Femur (tissue), 1 donor: ENCODE measurements at regions not wholly inside any gene's neighbourhood (a gene's known extent, or its start where the extent isn't known, plus 50 kb on each side); places are given as distances from the start of the nearest gene placed in this dataset.

Experiments
- DNase-seq: peaks from one replicate; pipeline ENCODE4 v3.0.0-alpha.2; 2017

GRCh38 chr9:86756576-86757381, 190.5 kb downstream of the GAS1 start:
- DNase-seq: no peak

DNA sequence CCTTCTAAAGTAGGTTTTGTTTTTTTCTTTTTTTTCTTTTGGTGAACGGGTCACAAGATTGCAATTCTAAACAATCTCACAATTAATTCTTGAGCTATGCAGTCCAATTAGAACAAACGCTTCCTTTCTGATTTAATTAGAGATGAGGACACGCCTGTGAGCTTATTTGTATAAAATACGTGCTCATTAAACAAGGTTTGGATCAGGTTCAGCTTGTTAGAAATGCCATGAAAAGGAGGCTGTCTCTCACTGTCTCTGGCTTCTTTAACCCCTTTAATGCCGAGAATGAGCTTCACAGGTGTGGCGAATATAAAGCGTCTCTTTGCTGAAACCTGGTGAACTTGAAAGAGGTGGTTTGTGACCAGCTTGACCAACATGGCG, 191.8 kb downstream of the GAS1 start:
- DNase-seq: no peak

DNA sequence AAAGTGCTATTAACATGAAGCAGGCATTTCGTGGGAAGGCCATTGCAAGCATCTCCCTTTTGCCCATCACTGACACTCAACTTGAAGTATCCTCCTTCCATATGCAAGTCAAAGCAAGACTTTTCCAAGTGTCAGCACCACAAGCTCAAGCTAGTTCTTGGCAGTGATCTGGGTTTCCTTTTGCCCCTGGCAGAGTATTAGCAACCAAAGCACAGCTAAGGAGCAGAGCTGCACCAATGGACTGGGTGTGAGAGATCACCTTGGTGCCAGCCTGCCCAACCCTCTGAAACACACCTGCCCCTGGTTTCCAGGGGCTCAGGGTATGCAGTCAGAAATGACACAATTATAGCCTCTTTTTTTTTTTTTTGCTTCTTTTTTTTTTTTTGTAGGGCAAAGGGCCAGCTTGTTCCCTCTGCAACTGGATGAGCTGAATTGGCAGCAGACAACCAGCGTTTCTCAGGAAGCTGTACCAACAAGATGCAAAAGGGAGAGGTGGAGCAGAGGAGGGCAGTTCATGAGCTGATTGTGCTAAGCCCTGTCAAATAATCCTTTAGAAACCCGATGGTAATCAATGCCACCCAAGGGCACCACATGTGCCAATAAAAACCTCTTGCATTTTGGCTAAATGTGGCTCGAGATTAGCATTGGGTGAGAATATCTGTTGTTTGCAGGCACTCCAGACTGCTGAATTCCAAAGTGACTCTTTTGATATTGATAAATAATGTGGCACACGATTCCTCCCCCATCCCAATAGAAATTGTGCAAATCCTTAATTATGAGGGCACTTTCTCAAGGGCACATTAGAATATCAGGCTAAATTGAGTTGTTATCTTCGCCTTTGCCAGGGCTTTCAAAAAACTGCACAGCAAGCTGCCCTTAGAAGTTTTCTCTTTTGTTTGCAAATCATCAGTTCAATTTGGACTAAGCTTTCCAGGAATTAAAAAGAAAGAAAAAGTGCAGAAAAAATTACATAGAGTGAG, 192.4 kb downstream of the GAS1 start:
- no peak for DNase-seq

- no peak for DNase-seq
These were observed 193.5 kb downstream of the GAS1 start for GRCh38 chr9:86753836-86754235.

- no peak for DNase-seq
These were observed 194.6 kb downstream of the GAS1 start for GRCh38 chr9:86752733-86753132.

GRCh38 chr9:86751956-86752355, 195.3 kb downstream of the GAS1 start:
- DNase-seq: no peak

- DNase-seq: peak; percentile 28
These were observed 196.1 kb downstream of the GAS1 start for GRCh38 chr9:86751207-86751606.

- DNase-seq: peak; percentile 68
These were observed 197.4 kb downstream of the GAS1 start for GRCh38 chr9:86749894-86750255.

- DNase-seq: no peak
These were observed 198.0 kb downstream of the GAS1 start for GRCh38 chr9:86749161-86749893.

DNA sequence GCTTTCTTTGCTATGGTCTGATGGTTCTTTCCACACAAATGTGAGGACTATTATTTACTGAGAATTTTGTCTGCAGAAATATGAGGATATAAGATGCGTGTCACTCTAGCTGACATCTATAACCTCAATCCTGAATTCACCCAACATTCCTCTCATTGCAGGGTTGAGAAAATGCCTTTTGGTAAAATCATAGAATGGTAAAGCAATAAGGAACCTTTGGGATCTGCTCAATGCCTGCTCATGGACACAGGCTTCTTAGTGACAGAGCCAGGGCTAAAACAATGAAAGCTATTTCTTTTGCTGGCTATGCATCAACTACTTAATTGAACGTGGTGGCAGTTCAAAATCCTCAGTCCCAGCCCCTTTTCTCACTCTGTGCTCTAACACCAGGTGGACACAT, 199.6 kb downstream of the GAS1 start:
- no peak for DNase-seq

DNA sequence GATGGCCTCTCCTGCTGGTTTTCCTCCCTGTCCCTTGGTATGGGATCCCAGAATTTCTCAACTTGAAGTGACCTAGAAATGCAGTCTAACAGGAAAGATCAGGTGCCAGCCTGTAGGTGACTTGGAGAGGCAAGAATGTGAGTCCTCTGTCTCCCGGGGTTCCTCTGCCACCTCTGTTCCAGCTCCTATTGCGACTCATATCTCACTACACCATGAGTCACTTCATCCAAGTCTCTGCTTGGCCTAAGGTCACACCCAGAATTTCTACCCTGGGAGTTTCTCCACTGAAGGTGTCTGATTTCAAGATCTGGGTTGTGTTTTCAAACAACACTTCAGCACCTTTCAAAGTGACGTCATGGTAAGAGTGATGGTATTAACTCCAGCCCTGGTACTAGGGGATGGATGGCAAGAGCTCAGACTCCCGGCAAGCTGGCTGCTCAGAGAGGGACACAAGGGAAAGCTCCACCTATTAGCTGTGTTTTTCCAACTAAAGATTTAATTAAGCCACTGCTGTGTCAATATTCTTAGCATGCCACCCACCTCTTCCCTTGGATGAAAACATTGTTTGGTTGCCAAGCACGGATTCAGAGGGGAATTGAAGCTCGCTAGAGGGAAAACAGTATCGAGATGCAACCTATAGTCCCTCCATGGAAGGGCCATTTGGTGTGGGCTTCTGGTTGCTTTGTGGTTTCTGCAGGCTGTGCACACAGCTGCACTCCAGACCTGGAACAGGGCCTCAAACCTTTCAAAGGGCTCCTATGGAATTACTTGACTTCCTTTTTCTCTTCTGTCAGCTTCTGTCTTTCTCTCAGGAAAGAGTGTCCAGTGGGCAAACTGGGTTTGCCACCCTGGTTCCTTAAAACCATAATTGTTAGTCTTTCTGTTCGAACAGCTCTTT, 205.7 kb downstream of the GAS1 start:
- no peak for DNase-seq

- DNase-seq: no peak
These were observed 211.4 kb downstream of the GAS1 start for GRCh38 chr9:86735772-86736458.

DNA sequence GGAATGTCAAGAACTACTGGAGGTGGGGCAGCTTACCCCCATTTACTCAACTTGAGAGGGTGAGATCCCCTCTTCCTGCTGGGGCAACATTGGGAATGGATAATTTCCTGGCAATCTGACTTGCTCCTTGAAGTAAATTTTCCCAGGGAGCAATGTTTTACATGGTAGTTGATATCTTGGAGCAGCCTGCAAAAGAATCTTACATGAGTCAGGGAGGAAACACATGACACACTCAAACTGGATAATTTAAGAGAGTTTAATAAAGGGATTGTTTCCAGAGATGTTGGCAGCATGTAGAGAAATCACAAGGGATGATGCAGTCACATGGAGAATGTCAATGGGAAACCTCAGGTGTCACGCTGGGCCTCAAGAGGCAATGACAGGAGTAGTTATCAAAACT, 212.5 kb downstream of the GAS1 start:
- DNase-seq: no peak

DNA sequence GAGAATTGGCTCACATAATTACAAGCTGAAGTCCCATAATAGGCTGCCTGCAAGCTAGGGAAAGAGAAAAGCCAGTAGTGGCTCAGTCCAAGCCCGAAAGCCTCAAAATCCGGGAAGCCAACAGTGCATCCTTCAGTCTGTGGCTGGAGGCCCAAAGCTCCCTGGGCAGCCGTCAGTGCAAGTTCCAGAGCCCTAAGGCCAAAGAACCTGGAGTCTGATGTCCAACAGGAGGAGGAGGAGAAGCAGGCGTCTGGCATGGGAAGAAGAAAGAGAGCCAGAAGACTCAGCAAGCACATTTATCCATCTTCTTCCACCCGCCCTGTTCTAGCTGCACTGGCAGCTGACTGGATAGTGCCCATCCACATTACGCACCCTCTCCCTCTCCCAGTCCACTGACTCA, 213.4 kb downstream of the GAS1 start:
- peak; percentile 50 for DNase-seq

DNA sequence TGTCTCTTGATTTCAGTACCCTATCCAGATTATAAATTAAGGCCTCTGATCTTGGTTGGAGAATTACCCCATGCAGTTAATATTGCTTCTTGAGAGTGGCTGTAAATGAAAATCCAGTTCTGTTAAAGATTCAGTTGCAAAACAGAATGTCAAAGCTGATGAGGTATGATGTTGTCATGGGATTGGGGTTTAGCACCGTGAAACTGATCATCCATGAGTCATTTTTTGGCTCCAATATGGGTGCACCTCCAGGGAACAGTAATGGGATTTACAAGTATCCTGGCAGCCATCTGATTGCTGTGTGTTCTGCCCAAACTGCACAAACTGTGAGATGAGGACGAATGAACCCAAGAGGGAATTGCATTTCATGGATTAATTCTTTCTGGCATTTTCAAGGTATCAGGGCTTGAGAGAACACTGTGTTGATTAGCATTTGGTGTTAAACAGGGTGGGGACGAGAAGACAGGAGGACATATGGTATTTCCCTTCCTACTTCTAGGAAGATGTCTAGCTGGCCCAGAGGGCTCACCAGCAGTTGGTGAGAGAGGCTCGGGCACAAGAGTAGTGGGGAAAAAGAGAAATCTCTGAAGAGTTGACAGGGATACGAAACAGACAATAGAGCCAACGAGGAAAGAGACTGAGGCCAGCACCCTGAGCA, 214.7 kb downstream of the GAS1 start:
- peak; percentile 80 for DNase-seq

DNA sequence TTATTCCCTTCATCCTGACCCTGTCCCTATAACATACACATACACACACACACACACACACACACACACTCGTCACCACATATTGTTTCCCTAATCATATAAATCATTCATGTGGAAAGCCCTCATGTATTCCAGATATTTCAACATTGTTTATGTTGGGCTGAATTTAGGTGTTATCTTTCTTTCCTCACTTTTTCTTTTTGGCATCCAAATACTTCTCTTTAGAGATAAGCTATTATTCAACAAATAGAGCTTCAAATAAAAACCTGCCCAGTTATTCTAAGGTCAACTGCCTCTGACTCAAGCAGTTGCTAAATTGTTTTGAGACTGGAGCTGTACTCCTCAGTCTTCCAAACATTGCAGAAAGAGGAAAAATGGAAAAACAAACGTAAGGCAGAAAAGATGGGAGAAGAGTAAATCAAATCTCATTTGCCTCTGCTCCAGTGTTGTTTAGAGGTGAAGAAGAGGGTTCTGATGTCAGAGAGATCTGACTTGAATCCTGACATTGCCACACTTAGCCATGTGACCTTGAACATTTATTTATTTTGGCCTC, 215.7 kb downstream of the GAS1 start:
- no peak for DNase-seq

DNA sequence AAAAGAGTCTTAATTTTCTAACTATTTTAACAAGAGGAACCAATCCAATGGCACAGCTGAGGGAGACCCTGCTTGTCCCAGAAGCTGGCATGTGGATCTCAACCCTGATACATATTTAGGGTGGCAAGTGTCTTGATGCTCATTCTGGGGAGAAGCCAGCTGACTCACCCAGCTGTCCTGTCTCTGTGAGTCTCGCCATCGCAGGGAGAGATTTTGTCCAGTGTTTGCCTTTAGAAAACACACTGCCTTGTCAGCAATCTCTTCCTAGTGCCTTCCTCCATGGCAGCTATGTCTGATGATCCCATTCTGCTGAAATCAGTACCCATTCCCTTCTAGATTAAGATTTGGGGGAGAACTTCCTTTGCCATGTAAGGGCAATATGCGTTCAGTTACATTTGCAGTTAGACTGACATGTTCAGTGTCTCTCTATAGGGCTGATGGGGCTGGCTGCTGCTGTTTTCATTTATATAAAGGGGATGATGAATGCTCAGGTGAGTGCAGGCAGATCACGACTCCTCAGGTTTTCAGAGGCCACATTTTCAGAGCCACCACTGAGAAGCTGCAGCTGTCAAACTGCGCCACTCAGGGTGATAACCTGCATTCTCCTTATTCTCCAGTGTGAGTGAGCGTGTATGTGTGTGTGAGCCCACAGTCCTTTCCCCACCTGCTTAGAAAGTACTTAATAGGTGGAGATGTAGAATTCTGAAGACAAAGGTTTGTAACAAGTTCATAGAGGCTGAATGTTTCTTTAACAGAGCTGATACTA, 217.0 kb downstream of the GAS1 start:
- DNase-seq: no peak

GRCh38 chr9:86724529-86724928, 222.8 kb downstream of the GAS1 start:
- DNase-seq: no peak

DNA sequence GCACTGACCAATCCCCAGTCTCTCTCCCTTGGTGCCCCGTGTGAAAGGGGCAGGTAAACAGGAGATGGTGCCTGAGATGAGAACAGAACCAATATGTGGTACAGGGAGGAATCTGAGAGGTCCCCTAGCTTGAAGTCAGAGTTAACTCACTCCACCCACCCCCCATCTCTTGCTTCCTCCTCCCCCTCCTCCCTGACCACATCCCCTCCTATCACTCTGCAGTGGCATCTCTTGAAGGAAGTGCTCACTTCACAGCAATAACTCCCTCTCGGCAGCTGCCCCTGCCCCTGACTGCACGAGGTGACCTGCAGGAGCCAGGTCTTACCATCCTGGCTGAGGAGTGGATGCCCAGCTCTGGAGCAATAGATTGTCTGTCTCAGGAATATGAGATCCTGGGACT, 224.0 kb downstream of the GAS1 start:
- DNase-seq: no peak

GRCh38 chr9:86722706-86723075, 224.6 kb downstream of the GAS1 start:
- DNase-seq: no peak
